GM19239 (cell line): ENCODE measurements at regions not wholly inside any gene's neighbourhood (a gene's known extent, or its start where the extent isn't known, plus 50 kb on each side); places are given as distances from the start of the nearest gene placed in this dataset.

ENCODE experiments used
- DNase-seq: peaks from one replicate; pipeline ENCODE4 v3.0.0; 2011; ENCODE audit warnings: low spot score; ENCODE audit not compliant: insufficient read length
- FAIRE-seq: peaks from 2 replicates; lab custom pipeline; 2011; peaks lifted over from hg19 to GRCh38; lab: Jason Lieb, UNC

- DNase-seq (no peak), FAIRE-seq (no peak)
These were observed 518.3 kb downstream of the PRR16 start for GRCh38 chr5:120982351-120982750.

- DNase-seq: no peak
- FAIRE-seq: no peak
These were observed 521.4 kb downstream of the PRR16 start for GRCh38 chr5:120985526-120985925.

GRCh38 chr5:120988491-120988890, 524.4 kb downstream of the PRR16 start:
- DNase-seq (no peak), FAIRE-seq (no peak)

GRCh38 chr5:120988941-120989340, 524.8 kb downstream of the PRR16 start:
- FAIRE-seq: no peak
- no peak for DNase-seq

GRCh38 chr5:120991569-120991968, 527.5 kb downstream of the PRR16 start:
- DNase-seq (no peak), FAIRE-seq (no peak)

- no peak for DNase-seq
- no peak for FAIRE-seq
These were observed 530.0 kb downstream of the PRR16 start for GRCh38 chr5:120994112-120994511.

- FAIRE-seq (no peak), DNase-seq (no peak)
These were observed 535.5 kb downstream of the PRR16 start for GRCh38 chr5:120999550-120999949.

- DNase-seq (no peak), FAIRE-seq (no peak)
These were observed 542.1 kb downstream of the PRR16 start for GRCh38 chr5:121006217-121006616.

GRCh38 chr5:121008041-121008440, 543.9 kb downstream of the PRR16 start:
- DNase-seq (no peak), FAIRE-seq (no peak)

GRCh38 chr5:121009058-121009457, 545.0 kb downstream of the PRR16 start:
- no peak for FAIRE-seq

GRCh38 chr5:121018004-121018403, 553.9 kb downstream of the PRR16 start:
- FAIRE-seq (no peak), DNase-seq (no peak)

More at GRCh38 chr5:121009058-121009457, 545.0 kb downstream of the PRR16 start:
- no peak for DNase-seq

GRCh38 chr5:121019106-121019505, 555.0 kb downstream of the PRR16 start:
- FAIRE-seq: no peak
- no peak for DNase-seq

GRCh38 chr5:121019734-121020133, 555.6 kb downstream of the PRR16 start:
- FAIRE-seq (no peak), DNase-seq (no peak)

GRCh38 chr5:121021681-121022080, 557.6 kb downstream of the PRR16 start:
- no peak for DNase-seq
- FAIRE-seq: no peak

- FAIRE-seq: no peak
- DNase-seq: no peak
These were observed 560.6 kb downstream of the PRR16 start for GRCh38 chr5:121024416-121025311.

GRCh38 chr5:121025671-121026070, 561.6 kb downstream of the PRR16 start:
- no peak for DNase-seq
- no peak for FAIRE-seq

- DNase-seq (no peak), FAIRE-seq (no peak)
These were observed 563.5 kb downstream of the PRR16 start for GRCh38 chr5:121027636-121028035.

GRCh38 chr5:121029536-121030245, 565.6 kb downstream of the PRR16 start:
- DNase-seq: no peak

GRCh38 chr5:121031491-121031890, 567.4 kb downstream of the PRR16 start:
- no peak for FAIRE-seq
- no peak for DNase-seq

More at GRCh38 chr5:121029536-121030245, 565.6 kb downstream of the PRR16 start:
- FAIRE-seq: no peak

GRCh38 chr5:121033334-121033733, 569.2 kb downstream of the PRR16 start:
- FAIRE-seq (no peak), DNase-seq (no peak)

GRCh38 chr5:121038438-121038837, 574.3 kb downstream of the PRR16 start:
- DNase-seq (no peak), FAIRE-seq (no peak)
